Activated CD4-positive, alpha-beta T cell treated with anti-CD3 and anti-CD28 coated beads for 24 hours (primary cell): ENCODE measurements at regions not wholly inside any gene's neighbourhood (a gene's known extent, or its start where the extent isn't known, plus 50 kb on each side); places are given as distances from the start of the nearest gene placed in this dataset.

Experiments used
- DNase-seq, 2 donors: peaks; one replicate each; pipeline ENCODE4 v3.0.0-alpha.2; 2020; ENCODE audit warnings: low read depth in 2 of 2

DNA sequence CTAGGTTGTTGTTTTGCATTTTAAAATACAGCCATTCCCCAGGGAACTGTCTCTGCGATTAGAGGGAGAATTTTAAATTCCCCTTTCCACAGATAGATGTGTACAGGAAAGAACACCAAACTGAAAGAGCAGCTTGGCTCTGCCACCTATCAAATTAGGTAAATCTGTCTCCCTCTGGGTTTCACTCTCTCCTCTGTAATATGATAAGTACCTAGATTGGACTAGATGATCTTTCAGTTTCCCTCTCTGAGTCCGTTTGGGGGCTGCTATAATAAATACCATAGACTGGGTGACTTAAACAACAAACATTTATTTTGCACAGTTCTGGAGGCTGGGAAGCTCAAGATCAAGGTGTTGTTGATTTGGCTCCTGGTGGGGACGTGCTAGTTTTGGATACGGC lies 186.0 kb downstream of the KIF20B start:
- no peak for DNase-seq

DNA sequence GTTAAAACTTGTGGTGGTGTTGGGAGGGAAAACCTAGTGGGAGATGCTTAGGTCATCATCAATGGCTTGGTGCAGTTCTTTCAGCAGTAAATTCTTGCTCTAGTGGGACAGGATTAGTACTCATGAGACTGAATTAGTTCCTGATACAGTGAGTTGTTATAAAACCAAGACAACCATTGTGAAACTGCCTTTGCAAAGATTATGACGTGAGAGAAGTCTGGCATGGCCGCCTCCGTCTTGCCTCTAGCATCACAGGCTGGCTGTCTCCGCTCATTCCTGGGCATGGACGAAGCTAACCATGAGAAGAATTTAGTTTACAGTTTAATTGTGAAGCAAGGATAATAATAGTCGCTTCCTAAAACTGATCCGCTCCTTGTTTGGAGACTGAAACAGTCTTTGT lies 186.4 kb downstream of the KIF20B start:
- DNase-seq = no peak

DNA sequence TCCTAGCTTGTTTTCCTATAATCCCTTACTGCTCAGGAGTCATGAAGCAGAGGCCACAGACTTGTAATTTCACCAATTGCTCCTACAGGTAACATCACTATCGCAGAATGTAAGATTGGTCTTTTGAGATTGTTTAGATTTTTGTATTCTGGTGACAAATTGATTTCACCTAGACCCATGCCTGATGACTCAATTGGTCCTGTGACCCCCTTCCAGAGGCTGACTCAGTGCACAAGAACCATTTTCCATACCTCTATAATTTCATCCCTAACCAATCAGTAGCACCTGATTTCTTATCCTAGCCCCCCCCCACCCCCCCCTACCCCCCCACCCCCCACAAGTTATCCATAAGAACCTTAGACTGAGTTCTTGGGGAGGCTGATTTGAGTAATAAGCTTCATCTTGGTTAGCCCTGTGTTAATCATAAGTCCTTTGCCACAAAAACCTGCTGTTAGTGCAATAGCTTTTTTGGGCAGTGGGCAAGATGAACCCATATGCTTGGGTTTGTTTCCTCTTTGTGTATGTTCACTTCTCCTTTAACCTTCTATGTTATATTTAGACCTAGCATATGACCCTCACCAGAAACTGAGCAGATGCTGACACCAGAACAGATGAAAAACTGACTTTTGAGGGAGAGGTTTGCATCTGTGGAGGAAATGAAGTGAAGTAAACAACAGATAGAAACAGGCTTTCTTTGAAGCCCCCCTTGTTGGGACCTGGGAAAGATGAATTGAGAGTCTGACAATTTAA lies 187.1 kb downstream of the KIF20B start:
- DNase-seq = no peak

DNA sequence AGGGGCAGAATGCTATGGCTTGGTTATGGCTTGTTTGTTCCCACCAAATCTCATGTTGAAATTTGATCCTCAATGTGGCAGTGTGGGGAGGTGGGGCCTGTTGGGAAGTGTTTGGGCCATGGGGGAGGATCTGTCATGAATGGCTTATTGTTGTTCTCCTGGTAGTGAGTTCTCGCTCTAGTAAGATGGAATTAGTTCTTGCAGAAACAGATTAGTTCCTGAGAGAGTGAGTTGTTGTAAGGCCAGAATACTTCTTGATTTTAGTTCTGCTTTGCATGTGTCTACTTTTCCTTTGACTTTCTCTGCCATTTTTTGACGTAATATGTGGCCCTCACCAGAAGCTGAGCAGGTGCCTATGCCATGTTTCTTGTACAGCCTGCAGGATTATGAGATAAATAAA lies 188.2 kb downstream of the KIF20B start:
- no peak for DNase-seq

DNA sequence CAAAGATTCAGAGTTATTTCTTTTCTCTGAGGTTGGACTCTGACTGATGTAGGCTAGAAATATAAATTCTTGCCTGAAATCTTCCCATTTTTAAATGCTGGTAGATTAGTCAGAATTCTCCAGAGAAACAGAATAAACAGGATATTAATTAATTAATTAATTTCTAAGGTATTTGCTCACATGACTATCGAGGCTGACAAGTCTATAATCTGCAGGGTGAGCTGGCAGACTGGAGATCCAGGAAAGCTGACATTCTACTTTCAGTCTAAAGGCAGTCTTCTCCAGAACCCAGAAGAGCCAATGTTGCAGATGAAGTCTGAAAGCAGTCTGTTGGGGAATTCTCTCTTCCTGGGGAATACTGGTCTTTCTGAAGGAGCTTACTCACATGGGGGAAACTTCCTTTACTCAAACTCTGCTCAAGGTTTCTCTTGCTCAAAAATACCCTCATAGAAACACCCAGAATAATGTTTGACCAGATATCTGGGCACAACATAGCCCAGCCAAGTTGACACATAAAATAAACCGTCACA lies 189.7 kb downstream of the KIF20B start:
- DNase-seq = no peak

DNA sequence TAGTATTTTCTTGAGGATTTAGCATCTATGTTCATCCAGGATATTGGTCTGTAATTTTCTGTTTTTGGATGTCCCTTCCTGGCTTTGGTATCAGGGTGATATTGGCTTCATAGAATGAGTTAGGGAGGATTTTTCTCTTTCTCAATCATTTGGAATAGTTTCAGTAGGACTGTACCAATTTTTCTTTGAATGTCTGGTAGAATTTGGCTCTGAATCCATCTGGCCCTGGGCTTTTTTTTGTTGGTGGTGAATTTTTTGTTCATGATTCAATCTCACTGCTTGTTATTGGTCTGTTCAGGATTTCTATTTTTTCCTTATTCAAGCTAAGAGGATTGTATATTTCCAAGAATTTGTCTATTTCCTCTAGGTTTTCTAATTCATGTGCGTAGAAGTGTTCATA lies 192.7 kb downstream of the KIF20B start:
- no peak for DNase-seq

DNA sequence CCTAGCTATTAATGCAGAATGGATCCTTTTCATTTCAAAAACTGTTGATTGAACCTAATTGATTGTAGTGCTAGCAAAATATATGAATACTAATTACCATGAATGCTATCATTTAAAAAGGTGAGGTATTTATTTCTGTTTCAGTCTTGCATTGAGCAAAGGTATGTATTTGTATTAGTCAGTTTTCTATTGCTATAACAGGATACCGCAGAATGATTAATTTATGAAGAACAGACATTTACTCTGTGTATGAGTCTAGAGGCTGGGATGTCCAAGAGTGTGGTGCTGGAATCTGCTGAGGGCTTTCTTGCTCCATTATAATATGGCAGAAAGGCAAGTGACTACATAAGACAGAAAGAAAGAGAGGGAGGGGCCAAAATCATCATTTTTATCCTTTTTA lies 199.2 kb downstream of the KIF20B start:
- no peak for DNase-seq

DNA sequence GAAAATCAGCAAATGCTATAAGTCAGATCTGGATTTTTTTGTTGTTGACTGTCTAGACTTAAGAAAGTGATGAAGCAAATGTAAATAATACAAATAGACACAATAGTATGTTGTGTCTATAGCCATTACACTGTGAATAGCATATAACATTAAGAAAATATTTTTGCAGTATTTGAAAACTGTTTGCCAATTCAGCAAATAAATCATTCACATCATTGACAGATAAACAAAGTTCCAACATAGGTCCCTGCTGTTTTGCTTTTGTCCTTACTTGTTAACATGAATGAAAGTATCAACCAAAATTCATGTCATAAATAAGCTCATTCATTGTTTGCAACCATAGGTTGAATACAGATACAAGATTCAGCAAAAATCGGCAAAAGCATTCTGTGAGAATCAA lies 200.5 kb downstream of the KIF20B start:
- DNase-seq = no peak

DNA sequence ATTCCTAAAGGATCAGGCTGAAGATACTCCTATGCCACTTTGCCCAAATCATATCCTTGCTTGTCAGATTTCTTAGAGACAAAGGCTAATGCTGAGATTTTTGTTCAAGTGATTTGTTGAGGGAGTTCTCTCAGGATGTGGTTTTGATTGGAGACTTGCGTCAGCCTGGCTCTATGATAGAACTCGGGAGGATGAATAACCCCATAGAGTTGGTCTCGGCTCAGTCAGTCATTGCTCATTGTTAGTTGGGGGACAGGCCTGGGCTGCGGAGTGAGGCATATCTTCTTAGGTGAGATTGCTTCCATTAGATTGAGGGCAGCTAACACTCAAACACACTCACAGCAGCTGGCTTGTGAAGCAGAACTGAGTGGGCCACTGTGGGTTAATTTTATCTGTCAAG lies 203.4 kb downstream of the KIF20B start:
- no peak for DNase-seq

DNA sequence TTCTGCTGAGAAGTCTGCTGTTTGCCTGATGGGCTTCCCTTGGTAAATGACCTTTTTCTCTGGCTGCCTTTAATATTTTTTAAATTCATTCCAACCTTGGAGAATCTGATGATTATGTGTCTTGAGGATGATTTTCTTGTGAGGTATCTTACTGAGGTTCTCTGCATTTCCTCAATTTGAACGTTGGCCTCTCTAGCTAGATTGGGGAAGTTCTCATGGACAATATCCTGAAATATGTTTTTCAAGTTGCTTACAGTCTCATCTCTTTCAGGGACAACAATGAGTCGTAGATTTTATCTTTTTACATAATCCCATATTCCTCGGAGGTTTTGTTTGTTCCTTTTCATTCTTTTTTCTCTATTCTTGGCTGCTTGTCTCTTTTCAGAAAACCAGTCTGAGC lies 208.4 kb downstream of the KIF20B start:
- DNase-seq = no peak

DNA sequence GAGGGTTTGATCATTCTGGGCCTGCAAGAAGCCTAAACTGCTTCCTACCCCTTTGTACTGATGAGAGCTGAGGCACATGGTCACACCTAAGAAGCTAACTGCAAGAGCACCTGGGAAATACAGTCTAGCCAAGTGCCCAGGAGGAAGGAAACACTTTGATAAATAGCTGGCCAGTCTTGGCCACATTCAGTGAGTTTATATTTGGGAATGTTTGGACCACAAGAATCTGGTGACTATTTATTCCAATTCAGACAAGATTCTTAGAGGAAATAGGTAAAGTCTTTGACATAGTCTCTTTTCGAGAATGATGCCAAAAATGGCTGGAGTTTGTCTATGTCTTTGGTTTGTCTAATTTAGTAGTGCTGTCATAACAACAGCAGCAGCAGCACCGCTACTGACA lies 213.6 kb downstream of the KIF20B start:
- DNase-seq = no peak

DNA sequence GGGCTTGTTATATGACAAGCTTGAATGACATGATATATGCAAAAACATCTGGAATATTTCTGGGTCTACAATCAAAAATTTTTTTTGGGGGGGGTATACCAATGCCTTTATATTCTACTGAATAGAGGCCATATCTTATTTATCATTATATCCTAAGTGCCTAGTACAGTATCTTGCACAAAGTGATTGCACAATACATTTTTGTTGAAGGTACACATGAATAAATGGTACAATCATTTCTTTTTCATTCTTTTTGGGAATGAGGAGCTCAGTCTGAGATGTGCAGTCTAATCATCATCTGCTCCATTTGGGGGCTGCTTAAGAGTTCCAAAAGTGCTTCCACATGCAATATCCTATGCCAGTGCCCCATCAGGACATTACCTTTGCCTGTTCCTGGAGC lies 214.6 kb downstream of the KIF20B start:
- no peak for DNase-seq

DNA sequence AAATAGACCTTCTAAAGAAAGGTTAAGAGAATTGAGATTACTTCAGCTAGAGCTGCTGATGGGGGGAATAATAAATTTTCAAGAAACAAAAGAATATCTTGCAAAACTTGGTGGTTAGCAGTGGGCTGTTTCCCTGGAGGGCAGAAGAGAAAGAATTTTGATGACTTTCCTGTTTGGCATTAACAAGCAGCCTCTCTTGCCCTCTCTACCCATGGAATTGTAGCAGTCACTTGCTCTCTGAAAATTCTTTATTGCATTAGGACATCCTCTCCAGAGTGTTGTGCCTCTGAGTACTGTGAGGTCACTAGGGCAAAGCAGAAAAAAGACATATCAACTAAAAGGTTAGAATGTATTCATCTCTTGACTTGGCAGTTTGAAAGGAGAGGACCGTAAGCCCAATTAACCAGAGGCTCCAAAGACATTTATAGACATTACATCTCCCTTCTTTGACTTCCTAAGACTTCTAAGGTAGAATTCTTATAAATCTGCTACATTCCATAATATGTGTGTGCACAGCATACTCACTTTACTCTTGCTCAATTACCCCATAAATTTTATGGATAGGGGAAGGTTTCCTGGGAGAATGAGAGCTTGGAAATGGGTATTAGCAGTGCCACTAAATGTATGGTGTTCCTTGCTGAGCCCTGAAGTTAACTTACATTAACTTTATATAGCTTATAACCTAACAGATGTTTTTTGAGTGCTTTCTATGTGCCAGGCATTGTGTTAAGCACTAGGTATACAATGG lies 215.3 kb downstream of the KIF20B start:
- DNase-seq = no peak

DNA sequence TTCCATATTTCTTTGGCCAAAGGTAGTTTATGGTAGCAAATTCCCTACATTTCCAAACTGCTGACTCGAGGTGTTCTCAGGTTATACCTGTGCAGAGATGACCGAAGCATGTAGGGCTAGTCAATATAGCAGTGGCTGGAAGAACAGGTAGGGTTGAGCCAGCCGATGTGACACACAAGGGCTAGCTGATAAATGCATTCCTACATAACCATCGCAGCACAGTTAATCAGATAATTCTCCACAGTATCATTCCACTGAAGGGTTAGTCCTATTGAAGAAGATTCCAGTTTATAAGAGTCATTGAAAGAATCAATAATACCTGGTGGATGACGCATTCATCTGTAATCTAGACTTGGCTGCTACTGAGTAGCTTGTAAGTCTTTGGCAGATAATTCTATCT lies 220.0 kb downstream of the KIF20B start:
- no peak for DNase-seq

DNA sequence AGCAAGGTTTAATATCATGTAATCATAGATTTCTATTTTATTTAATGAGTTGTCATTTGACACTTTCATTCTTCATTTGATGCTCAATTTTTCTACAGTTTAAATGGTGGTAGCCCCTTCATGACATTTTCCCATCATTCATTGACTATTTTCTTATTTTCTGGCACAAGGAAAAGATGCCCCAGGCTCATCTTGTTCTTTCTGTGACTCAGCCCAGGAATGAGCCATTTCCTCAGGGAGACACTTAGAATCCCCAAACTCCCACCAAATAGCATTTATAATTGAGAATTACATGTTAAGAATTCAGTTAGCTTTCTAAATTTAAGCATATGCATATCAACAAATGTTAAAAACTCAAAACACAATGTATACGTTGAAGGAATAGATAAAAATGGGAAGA lies 222.3 kb downstream of the KIF20B start:
- no peak for DNase-seq

DNA sequence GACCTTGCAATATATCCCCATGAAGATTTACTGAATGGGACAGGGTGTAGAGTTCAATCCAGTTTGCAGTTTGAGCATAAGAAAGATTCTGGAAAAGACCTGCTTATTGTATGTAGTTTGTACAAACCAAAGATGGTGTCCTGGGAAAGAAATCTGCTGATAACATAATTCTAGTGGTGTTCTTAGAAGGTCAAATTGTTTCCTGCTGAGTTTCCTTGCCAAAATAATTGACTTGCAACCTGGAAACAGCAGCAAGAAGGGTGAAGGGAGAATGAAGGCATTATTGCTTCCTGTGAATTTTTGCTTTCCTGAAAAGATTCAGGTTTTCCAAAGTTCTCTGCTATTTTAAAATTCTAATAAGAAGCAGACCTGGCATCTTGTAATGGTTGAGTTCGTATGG lies 222.9 kb downstream of the KIF20B start:
- no peak for DNase-seq

DNA sequence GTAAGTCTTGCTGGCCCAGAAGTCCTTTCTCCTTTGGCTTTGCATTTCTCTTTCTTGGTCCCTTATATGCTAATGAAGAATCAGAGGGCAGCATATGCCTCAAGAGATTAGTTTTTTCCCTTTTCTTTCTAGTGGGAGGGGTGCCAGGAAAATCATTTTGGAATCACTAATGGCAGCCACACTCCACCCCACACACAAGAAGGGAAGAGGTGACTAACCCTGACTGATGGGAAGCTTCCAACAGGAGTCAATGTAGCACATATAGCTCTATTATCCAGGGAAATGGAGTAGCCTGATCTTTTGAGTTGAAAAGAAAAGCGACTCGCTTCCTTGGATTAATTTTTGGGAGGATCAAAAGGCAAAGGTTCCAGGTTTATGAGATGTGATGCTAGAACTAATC lies 225.3 kb downstream of the KIF20B start:
- DNase-seq = no peak

DNA sequence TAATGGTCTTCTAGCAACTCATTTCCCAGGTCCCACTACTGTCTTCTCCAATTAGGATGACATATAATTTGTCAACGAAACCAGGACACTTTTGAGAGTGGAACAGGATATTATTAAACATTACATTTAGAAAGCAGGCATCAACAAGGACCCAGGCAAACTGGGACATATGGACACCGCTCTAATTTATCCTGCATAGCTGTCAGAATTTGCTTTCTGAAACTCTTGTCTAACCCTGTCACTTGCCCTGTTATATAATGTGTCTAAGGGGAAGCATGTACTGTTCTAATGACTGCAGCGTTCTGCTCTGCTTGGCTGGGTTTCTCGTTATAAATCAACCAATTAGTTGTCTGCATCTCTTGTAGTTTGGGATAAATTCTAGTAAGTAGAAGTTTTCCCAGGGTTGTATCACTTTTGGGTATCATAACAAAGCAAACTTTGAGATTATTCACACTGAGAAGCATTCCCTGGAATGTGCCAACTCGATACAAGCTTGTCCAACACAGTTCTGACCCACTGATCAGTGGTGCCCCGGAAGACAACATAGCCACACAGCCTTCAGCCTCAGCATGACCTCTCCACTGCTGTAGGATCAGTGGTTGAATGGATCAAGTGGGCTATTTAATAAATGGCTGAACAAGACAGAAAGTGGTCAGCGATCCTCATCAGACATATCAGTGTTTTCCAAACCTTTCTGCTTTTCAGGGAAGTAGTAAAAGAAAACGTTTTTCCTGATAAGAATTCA lies 228.1 kb downstream of the KIF20B start:
- DNase-seq = no peak

DNA sequence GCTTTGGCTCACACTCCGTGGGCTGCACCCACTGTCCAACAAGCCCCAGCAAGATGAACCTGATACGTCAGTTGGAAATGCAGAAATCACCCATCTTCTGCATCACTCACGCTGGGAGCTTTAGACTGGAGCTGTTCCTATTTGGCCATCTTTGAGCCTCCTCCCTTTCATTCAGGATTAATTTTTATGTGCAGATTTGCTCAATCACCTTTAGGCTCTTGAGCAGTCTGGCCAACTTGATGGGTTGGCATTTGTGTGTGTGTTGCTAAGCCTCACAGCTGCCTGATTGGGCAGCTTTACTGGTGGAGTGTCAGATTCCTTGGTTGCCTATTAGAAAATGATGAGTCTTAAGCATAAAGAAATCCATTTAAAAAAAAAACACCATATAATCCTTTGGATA lies 236.1 kb downstream of the KIF20B start:
- DNase-seq = no peak

DNA sequence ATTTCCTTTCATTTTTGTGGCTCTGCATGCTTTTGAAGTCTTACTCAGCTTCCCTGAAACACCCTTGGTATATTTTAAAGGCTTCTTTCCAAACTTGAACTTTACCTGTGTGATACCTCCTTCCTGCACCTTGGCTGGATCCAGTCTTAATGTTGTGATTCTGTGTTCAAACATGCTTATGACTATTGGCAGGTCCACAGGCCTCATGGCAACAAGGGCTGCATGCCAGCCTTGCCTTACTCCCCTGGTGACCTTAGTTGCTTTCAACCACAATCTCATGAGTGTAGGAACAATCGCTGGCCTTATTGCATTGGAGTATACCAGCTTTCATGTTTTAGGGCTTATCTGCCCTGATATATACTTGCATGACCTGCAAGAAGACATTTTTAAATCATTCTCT lies 238.7 kb downstream of the KIF20B start:
- no peak for DNase-seq

DNA sequence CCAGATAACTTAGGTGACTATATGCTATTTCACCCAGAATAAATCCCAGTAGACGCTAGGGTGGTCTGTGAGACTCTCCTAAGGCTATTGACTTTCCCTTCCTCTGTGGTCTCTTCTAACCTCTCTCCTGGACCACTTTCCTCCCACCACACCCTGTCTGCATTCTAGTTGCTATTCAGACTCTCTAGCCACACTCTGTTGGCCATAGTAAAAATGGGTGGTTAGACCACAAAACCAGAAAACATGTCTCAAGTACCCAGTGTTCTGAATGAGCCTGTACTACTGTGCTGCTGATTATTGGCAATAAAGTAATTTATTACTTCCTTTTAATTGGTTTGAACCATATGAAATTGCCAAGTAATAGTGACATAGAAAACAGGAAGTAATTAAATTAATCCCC lies 240.8 kb downstream of the KIF20B start:
- DNase-seq = no peak

DNA sequence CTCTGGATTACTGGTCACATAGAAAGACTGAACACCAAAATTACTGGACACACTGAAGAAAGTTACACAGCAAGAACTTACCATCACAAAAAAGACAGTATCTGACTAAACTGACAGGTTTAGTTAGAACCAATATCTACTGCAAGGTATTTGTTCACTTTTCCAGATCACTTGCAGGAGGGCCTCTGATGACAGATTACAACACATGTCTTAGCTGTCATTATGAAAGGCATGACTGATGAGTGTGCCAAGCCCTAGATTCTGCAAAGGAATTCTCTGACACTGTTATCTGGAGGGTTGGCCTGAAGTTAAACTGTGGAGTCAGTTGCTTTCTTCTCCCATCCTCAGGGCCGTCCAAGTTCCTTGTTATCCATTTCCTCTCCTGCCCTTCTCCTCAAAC lies 242.7 kb downstream of the KIF20B start:
- DNase-seq = no peak

DNA sequence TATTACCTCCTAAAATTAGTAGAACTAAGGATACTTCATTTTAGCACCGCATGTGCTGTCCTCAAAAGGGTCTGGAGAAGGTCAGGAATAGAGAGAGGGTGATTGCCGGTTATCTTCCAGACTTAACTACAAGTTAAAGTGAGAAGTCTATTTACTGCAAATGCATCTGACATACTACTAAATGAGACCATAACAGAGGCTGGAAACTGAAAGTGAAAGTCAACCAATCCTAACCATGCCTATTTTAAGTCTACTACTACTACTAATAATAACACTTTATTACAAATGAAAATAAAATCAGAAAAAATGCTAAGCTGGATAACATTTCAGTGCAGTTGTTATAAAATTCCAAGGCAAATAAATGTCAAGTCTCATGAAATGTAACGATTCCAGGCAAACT lies 244.7 kb downstream of the KIF20B start:
- DNase-seq = no peak
